ENCODE measurements at regions not wholly inside any gene's neighbourhood (a gene's known extent, or its start where the extent isn't known, plus 50 kb on each side); places are given as distances from the start of the nearest gene placed in this dataset.
"Not testable (repeated sequence)": the region's sequence is repeated elsewhere in the genome, so short reads cannot be mapped to it uniquely, and the experiment has no call there.

- in situ Hi-C loops (cut with MboI; ENCODE audit: low sequenced_read_pairs) = no loop called here
These were observed 943.1 kb upstream of the WWC1 start for GRCh38 chr5:167348251-167348926.

- in situ Hi-C loops (cut with MboI; ENCODE audit: low sequenced_read_pairs) = no loop called here
These were observed 942.5 kb upstream of the WWC1 start for GRCh38 chr5:167348980-167349379.

GRCh38 chr5:167351316-167351715 is 940.1 kb upstream of the WWC1 start:
- in situ Hi-C loops (cut with MboI; ENCODE audit: low sequenced_read_pairs) = no loop called here

- in situ Hi-C loops (cut with MboI; ENCODE audit: low sequenced_read_pairs) = no loop called here
These were observed 938.6 kb upstream of the WWC1 start for GRCh38 chr5:167352801-167353200.

GRCh38 chr5:167355346-167355745 is 936.1 kb upstream of the WWC1 start:
- in situ Hi-C loops (cut with MboI; ENCODE audit: low sequenced_read_pairs) = no loop called here

GRCh38 chr5:167356374-167356773 is 935.1 kb upstream of the WWC1 start:
- in situ Hi-C loops (cut with MboI; ENCODE audit: low sequenced_read_pairs) = no loop called here

GRCh38 chr5:167358868-167359492 is 932.5 kb upstream of the WWC1 start:
- in situ Hi-C loops (cut with MboI; ENCODE audit: low sequenced_read_pairs) = no loop called here

- in situ Hi-C loops (cut with MboI; ENCODE audit: low sequenced_read_pairs) = no loop called here
These were observed 929.6 kb upstream of the WWC1 start for GRCh38 chr5:167361795-167362194.

GRCh38 chr5:167363065-167363464 is 928.4 kb upstream of the WWC1 start:
- in situ Hi-C loops (cut with MboI; ENCODE audit: low sequenced_read_pairs) = no loop called here

GRCh38 chr5:167375125-167375524 is 916.3 kb upstream of the WWC1 start:
- in situ Hi-C loops (cut with MboI; ENCODE audit: low sequenced_read_pairs) = no loop called here

- in situ Hi-C loops (cut with MboI; ENCODE audit: low sequenced_read_pairs) = no loop called here
These were observed 912.3 kb upstream of the WWC1 start for GRCh38 chr5:167378894-167379723.

GRCh38 chr5:167381457-167381856 is 910.0 kb upstream of the WWC1 start:
- in situ Hi-C loops (cut with MboI; ENCODE audit: low sequenced_read_pairs) = no loop called here

- in situ Hi-C loops (cut with MboI; ENCODE audit: low sequenced_read_pairs) = no loop called here
These were observed 901.9 kb upstream of the WWC1 start for GRCh38 chr5:167389537-167389936.

- in situ Hi-C loops (cut with MboI; ENCODE audit: low sequenced_read_pairs) = not testable (repeated sequence)
These were observed 900.2 kb upstream of the WWC1 start for GRCh38 chr5:167391286-167391685.

GRCh38 chr5:167392240-167392639 is 899.2 kb upstream of the WWC1 start:
- in situ Hi-C loops (cut with MboI; ENCODE audit: low sequenced_read_pairs) = no loop called here

GRCh38 chr5:167393358-167393757 is 898.1 kb upstream of the WWC1 start:
- in situ Hi-C loops (cut with MboI; ENCODE audit: low sequenced_read_pairs) = no loop called here

GRCh38 chr5:167402671-167403070 is 888.8 kb upstream of the WWC1 start:
- in situ Hi-C loops (cut with MboI; ENCODE audit: low sequenced_read_pairs) = no loop called here

- in situ Hi-C loops (cut with MboI; ENCODE audit: low sequenced_read_pairs) = no loop called here
These were observed 884.9 kb upstream of the WWC1 start for GRCh38 chr5:167406513-167406912.

- in situ Hi-C loops (cut with MboI; ENCODE audit: low sequenced_read_pairs) = no loop called here
These were observed 878.9 kb upstream of the WWC1 start for GRCh38 chr5:167412556-167412955.

GRCh38 chr5:167413506-167413905 is 877.9 kb upstream of the WWC1 start:
- in situ Hi-C loops (cut with MboI; ENCODE audit: low sequenced_read_pairs) = no loop called here

- in situ Hi-C loops (cut with MboI; ENCODE audit: low sequenced_read_pairs) = no loop called here
These were observed 876.8 kb upstream of the WWC1 start for GRCh38 chr5:167414611-167415010.
